Medulla oblongata (tissue), 1 donor: ENCODE measurements at regions not wholly inside any gene's neighbourhood (a gene's known extent, or its start where the extent isn't known, plus 50 kb on each side); places are given as distances from the start of the nearest gene placed in this dataset.
"Not testable (repeated sequence)": the region's sequence is repeated elsewhere in the genome, so short reads cannot be mapped to it uniquely, and the experiment has no call there.

Experiments used
- DNase-seq: peaks from one replicate; pipeline ENCODE4 v3.0.0-alpha.2; 2015; ENCODE audit errors: extremely low spot score

DNA sequence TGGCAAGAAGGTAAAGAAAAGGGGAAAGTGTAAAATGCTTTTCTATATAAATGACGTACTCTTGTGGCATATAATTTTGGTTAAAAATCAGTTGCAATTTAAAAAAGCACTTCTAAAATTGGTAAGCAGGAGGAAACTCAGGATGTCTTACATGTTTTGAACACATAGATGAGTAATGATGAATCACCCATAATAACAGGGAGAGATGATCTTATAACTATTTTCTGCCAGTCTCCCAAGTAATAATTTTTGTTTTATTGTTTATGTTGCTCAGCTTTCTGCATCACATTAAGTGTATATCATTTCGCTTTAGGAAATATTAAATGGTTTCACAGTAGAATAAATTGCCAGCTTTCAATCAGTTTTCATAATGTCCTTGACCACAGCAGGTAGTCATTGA lies 1430.7 kb upstream of the PCDH20 start:
- no peak for DNase-seq

DNA sequence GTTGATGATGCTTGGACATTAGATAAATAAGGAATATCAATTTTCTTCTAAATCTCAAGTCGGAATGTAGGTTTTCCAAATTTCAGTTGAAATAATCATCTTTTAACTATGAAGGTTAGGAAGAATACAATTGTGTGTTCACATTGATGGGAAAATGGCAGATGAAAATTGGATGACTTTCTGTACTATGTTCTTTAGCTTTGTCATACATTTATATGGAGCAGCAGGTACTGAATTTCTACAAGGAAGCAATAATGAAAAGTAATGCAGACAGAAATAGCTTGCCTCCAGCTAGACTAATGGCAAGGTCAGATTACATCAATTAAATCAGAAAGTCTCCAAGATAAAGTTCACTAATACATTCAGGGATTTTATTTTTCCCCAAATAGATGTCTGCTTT lies 1423.7 kb upstream of the PCDH20 start:
- no peak for DNase-seq

DNA sequence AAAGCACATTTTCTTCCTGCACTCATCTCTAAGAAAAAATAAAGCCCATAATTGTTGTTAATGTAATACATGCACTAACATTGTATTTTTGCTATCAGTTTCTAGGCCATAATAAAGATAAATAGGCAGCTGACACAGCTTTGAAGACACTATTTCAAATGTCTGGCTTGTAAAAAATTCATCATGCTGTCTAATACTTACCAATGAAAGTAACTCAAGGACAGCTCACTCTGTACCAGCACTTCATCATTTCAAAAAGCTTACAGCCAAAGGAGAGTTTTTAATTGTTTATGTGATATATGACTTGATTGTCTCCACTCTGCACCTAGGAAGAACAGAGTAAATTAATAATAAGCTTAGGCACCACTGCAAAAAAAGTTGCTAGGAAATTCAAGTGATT lies 1423.3 kb upstream of the PCDH20 start:
- no peak for DNase-seq

DNA sequence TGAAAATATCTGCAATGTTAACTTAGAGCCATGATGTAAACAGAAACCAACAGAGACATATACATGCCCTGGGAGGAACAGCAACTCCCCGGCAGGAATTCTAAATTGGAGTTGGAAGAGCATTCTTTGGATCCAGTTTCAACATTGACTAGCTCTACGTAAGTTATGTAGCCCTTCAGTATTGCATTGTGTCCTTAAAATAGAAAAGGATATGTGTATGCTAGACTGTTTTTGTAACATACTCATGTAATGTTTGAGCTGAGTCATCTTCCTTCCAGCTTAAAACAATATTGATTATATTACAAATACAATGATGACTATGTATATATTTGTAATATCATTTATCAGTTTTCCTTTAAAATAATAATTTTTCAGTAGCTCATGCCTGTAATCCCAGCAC lies 1422.2 kb upstream of the PCDH20 start:
- no peak for DNase-seq

DNA sequence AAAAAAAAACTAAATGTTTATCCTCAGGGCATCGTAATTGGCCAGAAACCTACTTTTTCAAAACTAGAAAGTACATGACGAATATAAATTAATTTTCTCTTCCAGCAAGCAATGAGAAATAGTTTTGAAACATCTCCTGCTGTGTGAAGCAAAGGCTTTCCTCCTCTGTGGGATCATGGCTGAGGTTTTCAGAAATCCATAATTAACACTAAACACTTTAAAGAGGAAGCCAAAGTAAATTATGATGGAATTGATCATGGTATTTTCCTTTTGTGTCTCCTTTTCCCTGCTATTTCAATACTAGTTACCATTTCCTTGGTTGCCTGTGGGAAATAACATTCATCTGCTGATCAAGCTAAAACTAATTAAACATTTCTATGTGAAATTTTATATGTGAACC lies 1413.8 kb upstream of the PCDH20 start:
- no peak for DNase-seq

DNA sequence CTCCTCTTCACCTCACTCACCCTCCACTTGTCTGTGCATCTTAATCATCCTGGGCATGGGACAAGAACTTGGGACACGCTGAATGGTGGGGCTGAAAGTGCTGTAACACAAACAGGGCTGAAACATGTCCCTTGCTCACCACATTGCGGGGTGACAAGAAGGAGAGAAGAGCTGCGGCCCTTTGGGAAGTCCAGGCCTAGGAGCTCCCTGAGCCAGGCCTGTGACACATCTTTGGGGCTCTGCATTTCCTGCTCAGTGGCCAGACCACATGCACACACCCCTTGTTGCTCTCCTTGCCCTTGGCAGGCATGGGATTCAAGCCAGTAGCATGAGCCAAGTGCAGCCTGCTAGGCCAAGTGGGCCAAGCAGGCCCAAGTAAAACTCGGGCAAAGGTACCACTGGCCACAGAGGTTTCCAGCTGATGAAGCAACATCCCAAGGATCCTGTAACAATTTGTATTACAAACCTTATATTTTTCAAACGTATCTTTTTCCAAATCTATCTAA lies 1384.3 kb upstream of the PCDH20 start:
- DNase-seq: no peak

DNA sequence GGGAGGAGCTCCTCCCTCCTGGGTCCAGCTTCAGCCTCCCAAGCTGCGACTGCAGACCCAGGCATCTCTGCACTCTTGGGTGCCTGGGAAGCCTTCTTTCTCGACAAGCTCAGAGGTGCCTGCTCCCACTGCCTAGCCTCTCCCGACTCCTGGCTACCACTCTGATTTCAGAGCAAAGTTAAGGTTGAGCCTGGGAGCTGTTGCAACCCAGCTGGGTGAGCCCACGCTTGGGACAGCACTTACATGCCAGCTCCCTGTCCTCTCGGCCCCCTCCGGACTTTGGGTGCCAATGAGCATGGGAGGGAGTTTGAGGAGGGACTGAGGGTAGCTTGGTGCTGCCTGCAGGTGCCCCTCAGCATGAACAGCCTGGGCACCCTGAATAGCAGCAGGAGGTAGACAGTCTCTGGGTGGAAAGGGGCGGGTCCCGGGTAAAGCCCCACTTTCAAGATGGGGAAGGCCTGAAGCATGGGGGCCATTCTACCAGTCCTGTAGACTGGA lies 1383.4 kb upstream of the PCDH20 start:
- DNase-seq: no peak

DNA sequence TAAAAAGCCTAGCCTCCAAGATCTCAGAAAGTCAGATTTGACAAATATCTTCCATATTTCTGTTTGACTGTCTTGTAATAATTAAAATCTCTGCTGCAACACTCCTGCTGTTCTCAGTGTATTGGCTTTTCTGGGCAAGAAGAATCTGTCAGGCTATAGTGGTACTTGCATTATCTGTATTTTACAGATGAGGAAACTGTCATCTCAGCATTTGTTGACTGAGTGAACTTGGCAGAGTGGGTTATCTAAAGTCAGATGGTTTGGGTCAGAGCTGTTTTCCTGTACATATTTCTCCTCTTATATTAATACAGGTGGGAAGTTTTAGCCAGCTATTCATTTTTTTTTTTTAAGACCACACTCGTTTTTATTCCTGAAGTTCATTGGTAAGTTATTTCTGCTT lies 1378.2 kb upstream of the PCDH20 start:
- no peak for DNase-seq

DNA sequence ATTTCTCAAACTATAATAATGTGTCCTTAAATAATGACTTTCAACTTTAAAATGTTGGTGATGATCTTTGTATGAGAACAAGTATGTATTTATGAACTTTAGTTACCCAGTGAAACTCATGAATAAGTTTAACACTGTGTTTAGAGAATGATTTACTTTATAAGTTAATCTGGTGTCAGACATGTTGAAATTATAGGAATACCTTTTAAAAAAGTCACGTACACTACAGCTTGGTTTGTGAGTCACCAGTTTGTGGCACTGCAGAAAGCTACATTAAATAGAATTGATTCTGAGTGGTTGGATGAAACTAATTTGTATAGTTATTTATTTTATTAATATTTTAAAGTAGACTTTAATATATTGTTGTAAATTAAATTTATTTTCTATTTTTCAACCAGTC lies 1366.2 kb upstream of the PCDH20 start:
- no peak for DNase-seq

DNA sequence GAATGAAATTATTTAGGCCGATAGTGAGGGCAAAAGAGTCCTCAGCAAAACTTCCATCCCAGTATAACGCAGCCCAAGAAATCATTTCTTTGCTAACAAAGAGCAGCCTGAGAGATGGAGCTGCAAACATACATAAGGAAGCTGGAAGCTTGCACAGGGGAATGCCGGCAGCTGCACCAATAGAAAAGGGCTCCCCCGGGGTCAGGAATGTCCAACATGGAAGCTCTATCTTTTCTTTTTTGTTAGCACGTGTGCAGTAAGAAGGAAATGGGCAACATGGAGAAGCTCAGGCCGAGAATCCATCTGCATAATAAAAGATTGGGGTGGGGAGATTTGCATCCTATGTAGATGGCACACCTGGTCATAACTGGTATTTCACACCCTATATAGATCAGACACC lies 1363.5 kb upstream of the PCDH20 start:
- DNase-seq: no peak

DNA sequence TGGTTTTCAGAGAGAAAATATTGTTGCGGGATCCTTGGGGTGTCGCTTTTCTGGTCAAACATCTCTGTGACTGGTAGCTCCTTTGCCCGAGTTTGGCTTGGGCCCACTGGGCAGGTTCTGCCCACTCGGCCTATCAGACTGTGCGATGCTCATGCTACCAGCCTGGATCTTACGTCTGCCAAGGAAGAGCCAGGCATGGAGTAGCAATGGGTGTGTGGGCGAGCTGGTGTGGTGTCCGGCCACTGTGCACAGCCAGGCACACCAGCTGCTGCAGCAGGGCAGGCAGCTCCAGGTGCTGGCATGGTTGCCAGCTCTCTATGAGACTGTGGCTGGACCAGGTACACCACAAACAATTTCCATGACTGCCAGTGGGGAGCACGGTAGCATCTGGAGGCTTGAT lies 1351.8 kb upstream of the PCDH20 start:
- no peak for DNase-seq

DNA sequence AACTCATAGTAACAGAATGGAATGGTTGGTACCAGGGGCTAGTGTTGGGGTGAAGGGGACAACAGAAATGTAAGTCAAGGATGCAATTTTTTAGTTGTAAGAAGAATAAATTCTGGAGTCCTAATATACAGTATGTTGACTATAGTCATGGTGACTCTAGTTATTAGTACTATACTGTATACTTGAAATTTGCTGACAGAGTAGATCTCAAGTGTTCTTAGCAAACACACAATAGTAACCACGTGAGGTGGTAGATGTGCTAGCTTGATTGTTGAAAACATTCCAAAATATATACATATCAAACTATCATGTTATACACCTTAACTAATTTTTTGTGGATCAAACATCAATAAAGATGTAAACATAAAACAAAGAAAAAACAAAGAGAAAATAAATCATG lies 1345.1 kb upstream of the PCDH20 start:
- no peak for DNase-seq

DNA sequence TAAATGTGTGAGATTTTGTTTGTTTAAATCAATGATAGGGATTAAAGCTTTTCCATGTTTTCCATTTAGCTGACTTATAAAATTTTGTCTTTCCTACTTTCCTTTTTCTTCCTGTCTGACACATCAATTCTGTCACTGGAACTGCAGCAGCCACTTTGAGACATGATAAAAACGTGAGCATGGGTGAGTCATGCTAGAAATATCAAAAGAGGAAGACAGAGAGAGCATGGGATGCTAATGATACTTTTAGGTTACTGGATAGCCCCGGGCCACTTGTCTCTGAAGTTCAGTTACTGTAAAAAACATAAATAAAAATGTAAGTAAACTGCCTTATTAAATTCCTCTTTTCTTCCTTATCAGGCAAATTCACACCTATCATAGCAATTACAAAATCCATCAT lies 1332.0 kb upstream of the PCDH20 start:
- DNase-seq: no peak

DNA sequence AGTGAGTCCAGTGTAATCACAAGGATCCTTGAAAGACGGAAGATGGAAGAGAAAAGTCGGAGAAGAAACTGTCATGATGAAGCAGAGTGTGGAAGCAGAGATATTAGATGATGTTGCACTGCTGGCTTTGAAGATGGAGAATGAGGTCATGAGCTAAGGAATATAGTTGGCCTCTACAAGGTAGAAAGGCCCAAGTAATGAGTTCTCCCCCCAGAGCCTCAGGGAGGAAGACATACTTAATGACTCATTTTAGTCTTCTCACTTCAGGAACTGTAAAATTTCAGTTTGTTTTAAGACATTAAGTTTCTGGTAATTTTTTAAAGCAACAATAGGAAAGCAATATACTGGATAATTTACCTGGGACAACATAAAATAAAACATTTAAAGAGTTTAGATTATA lies 1331.5 kb upstream of the PCDH20 start:
- DNase-seq: no peak

DNA sequence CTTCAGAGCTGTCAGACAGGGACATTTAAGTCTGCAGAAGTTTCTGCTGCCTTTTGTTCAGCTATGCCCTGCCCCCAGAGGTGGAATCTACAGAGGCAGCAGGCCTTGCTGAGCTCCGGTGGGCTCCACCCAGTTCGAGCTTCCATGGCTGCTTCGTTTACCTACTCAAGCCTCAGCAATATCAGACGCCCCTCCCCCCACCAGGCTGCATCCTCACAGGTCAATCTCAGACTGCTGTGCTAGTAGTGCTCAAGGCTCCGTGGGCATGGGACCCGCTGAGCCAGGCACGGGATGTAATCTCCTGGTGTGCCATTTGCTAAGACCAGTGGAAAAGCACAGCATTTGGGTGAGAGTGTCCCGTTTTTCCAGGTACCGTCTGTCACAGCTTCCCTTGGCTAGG lies 1314.1 kb upstream of the PCDH20 start:
- not testable (repeated sequence) for DNase-seq

DNA sequence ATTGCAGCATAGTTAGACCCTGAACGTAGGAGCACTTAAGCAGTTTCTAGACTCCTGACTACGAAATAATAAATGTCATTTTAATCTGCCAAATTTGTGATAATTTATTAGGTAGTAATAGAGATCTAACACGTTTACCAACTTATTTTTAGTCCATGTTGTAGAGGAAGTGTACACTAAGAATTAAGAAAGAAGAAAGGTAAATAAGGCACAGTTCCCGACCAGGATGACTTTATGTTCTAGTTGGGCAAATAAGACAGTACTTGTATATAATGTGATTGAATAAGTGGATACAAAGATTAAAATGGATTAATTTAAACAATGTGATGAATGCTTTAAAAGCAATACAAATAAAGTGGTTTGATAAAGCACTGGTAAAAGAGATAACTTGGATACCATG lies 1306.2 kb upstream of the PCDH20 start:
- no peak for DNase-seq

DNA sequence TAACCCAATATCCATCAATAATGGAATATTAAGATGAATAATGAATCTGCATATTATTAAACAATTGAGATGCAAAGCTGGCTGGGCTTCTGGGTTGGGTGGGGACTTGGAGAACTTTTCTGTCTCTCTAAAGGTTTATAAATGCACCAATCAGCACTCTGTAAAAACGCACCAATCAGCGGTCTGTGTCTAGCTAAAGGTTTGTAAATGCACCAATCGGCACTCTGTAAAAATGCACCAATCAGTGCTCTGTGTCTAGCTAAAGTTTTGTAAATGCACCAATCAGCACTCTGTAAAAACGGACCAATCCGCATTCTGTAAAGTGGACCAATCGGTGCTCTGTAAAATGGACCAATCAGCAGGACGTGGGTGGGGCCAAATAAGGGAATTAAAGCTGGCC lies 1296.3 kb upstream of the PCDH20 start:
- not testable (repeated sequence) for DNase-seq

DNA sequence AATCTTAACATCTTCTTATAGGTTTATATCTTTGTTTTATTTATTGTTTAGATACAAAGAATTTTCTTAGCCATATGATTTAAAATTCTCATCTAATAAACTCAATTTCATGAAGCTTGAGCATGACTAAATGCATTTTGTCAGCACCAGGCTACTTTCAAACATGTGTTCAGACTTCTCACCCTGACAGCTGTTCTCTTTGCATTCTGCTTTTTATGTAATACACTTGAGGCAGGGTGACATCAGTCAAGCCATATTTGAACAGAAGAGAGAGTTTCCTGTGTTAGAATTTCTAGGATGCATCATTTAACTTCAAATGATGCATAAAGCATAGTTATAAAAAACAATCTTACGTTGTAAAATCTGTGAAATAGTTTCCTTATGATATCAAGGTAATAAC lies 1295.1 kb upstream of the PCDH20 start:
- DNase-seq: no peak

DNA sequence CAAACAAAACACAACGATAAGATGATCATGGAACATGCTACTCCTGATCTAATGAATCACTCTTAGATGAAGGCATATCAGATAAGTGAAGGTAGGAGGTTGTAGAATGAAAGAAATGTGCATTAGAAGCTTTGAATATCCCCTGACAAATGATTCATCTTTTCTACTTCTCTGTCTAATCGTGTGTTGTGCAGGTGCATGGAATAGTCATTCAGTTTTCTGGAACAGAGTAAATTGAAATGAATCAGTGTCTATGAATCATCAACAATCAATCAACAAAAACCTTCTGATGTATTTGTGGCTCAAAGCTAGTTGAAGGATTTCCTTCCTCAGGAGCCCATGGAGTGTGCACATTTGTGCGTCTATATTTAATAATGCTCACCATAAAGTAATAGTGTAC lies 1290.4 kb upstream of the PCDH20 start:
- no peak for DNase-seq

DNA sequence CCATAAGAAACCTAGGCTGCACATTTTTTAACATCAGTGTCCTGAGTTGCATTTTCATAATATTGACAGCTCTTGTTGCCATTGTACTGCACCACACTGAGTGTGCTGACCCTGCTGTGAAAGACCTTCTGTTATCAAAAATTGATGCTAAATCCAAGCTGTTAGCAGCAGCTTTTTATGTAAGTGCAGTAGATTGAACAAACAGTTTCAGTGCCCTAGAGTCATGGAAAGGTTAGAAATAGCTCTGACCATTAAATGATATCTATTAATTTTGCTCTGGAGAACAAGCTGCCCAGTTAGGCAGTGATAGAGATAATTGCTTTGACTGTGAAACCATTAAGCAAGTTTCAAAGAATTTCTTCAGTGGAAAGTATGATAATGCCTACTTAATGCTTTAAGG lies 1289.2 kb upstream of the PCDH20 start:
- no peak for DNase-seq

DNA sequence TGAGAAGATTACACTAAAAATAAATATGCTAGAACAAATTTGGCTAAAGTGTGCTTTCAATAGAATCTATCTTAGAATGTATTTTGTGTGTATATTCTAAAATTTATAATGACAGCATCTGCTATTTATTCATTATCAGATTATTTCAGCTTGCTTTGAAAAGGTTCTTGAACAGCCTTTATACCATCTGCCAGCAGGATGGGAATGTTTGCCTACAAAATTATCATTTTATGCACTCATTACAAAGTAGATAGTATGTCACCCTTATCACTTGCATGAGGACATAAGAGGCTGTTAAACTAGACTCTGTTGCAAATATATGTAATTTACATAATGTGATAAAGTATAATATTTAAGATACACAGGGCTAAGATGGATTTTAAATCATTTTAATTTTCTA lies 1286.9 kb upstream of the PCDH20 start:
- DNase-seq: no peak

DNA sequence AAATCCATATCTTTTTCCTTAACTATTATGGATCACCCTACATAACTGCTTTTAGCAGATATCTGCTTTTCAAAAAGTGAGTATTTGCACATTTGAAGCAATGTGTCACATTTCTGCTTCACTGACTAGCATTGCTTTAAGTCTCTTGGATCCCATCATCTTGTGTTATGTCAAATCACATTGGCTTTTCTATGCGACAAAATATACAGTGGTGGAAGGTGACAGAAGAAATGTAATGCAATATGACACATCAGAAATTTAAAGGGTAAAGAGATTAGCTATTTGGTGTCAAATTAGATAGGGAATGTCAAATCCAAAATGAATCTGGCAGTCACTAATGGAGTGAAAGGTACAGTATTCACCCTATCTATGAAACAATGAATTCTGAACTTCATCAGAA lies 1282.1 kb upstream of the PCDH20 start:
- DNase-seq: no peak

DNA sequence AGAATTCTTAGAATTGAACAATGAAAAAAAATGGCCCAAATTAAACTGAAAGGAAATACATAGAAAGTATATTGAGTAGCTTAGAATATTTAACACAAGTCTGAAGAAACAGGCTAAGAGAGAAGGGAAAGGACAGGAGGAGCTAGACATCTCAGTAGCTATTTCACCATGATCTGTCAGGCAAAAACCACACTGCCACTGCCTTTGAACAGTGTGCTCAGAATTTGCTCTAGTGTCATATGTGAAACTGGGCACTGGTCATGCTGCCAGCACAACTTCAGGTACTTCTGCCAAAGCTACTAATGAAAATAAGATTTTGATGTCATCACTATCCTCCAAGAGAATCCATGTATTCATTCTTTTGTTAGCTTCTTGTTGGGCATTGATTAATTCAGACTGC lies 1280.8 kb upstream of the PCDH20 start:
- DNase-seq: no peak

DNA sequence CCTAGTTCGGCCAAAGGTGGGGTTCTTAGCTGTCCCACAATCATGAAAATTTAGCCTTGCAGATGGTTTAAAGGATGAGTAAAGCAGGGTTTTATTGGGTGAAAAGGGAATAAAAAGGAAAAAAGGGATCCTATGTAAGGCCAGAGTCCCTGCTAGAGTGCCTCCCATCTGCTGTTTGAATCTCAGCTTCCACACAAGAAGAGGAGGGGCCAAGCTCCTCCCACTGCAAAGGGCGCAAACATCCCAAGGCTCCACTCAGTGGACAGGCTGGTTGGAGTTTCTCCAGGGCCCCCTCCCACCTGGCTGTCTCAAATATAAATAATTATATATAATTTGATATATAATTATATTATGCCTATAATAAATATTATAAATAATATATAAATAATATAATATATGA lies 1272.1 kb upstream of the PCDH20 start:
- DNase-seq: no peak

DNA sequence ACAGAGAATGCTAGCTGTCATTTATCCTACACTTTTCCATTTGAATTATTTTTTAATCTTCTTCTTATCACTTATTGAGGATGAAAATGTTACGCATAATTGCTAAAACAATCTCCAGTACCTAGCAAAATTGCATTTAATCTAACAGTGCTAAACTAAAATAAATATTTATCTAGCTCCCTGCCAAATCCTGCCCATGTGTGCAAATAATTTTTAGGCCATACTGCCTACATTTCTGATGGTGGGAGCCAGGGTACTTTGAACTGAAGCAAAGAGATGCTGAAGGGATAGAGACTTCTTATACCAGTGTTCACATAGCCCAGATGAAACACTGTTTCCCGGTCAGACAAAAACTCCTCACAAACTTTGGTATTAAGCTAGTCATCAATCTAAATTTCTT lies 1268.7 kb upstream of the PCDH20 start:
- DNase-seq: no peak
